ENCODE measurements at regions not wholly inside any gene's neighbourhood (a gene's known extent, or its start where the extent isn't known, plus 50 kb on each side); places are given as distances from the start of the nearest gene placed in this dataset.

DNA sequence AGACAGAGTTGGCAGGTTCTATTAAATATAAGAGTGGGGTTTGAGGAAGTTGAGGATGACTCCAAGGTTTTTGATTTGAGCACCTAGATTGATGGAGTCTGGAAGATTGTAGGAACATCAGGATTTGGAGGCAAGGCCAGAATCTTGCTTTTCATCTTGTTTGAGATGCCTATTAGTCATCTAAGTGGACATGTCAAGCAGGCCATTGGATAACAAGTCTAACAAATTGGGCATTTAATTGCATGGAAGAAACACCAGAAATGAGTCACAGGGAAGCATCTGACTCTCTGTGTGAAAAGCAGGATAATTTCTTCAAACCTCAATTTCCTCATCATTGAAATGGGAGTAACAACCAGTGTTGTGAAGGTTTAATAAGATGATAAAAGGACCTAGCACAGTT, 53.3 kb upstream of the ARL15 start:
- TF ChIP-seq POLR2A (conservative IDR thresholded peaks at IDR 0.05), result no peak
- no peak for TF ChIP-seq ZNF384 (IDR thresholded peaks at IDR 0.05; ENCODE audit: low read depth, low read length)
- TF ChIP-seq E4F1 (CRISPR knock-in tag; IDR thresholded peaks at IDR 0.05; ENCODE audit: borderline replicate concordance), result no peak
- no peak for TF ChIP-seq TEAD4 (IDR thresholded peaks at IDR 0.05; ENCODE audit: low read length)
- TF ChIP-seq TEAD4 (CRISPR knock-in tag; IDR thresholded peaks at IDR 0.05; ENCODE audit: borderline replicate concordance), result no peak
- TF ChIP-seq, protein P1, sequence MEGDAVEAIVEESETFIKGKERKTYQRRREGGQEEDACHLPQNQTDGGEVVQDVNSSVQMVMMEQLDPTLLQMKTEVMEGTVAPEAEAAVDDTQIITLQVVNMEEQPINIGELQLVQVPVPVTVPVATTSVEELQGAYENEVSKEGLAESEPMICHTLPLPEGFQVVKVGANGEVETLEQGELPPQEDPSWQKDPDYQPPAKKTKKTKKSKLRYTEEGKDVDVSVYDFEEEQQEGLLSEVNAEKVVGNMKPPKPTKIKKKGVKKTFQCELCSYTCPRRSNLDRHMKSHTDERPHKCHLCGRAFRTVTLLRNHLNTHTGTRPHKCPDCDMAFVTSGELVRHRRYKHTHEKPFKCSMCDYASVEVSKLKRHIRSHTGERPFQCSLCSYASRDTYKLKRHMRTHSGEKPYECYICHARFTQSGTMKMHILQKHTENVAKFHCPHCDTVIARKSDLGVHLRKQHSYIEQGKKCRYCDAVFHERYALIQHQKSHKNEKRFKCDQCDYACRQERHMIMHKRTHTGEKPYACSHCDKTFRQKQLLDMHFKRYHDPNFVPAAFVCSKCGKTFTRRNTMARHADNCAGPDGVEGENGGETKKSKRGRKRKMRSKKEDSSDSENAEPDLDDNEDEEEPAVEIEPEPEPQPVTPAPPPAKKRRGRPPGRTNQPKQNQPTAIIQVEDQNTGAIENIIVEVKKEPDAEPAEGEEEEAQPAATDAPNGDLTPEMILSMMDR (IDR thresholded peaks at IDR 0.05 in 2 of 3, conservative IDR thresholded peaks at IDR 0.05 in 1 of 3; ENCODE audit: insufficient read depth in 2 of 3, low read depth in 1 of 3, low read length in 3 of 3), result no peak
